ENCODE measurements at regions not wholly inside any gene's neighbourhood (a gene's known extent, or its start where the extent isn't known, plus 50 kb on each side); places are given as distances from the start of the nearest gene placed in this dataset.
A peak's percentile ranks its signal among the peaks of the same experiment; 100 is the strongest.

GRCh38 chr14:100955201-100955600, 51.7 kb upstream of the RTL1 start:
- peak; percentile 40 for DNase-seq (ENCODE audit: low read depth)
- no peak overlapping the region for H3K4me3 ChIP-seq (ENCODE audit: low read depth, low read length)
- TF ChIP-seq CTCF (IDR thresholded peaks at IDR 0.05; ENCODE audit: insufficient read depth, low read depth, low read length), result no peak

- no peak overlapping the region for H3K4me3 ChIP-seq (ENCODE audit: low read depth, low read length)
- TF ChIP-seq CTCF (IDR thresholded peaks at IDR 0.05; ENCODE audit: insufficient read depth, low read depth, low read length), result no peak
- DNase-seq (ENCODE audit: low read depth), result no peak
Measured at GRCh38 chr14:100962494-100962893, 59.0 kb upstream of the RTL1 start.

GRCh38 chr14:100965296-100965695, 61.8 kb upstream of the RTL1 start:
- TF ChIP-seq CTCF (IDR thresholded peaks at IDR 0.05; ENCODE audit: insufficient read depth, low read depth, low read length), result no peak
- no peak overlapping the region for H3K4me3 ChIP-seq (ENCODE audit: low read depth, low read length)
- no peak for DNase-seq (ENCODE audit: low read depth)

GRCh38 chr14:100967178-100967577, 63.7 kb upstream of the RTL1 start:
- H3K4me3 ChIP-seq (ENCODE audit: low read depth, low read length), result no peak overlapping the region
- no peak for TF ChIP-seq CTCF (IDR thresholded peaks at IDR 0.05; ENCODE audit: insufficient read depth, low read depth, low read length)
- no peak for DNase-seq (ENCODE audit: low read depth)

- no peak overlapping the region for H3K4me3 ChIP-seq (ENCODE audit: low read depth, low read length)
- no peak for DNase-seq (ENCODE audit: low read depth)
- TF ChIP-seq CTCF (IDR thresholded peaks at IDR 0.05; ENCODE audit: insufficient read depth, low read depth, low read length), result no peak
Measured at GRCh38 chr14:100967930-100968329, 64.4 kb upstream of the RTL1 start.

- no peak for DNase-seq (ENCODE audit: low read depth)
- TF ChIP-seq CTCF (IDR thresholded peaks at IDR 0.05; ENCODE audit: insufficient read depth, low read depth, low read length), result no peak
- H3K4me3 ChIP-seq (ENCODE audit: low read depth, low read length), result no peak overlapping the region
Measured at GRCh38 chr14:100972118-100972897, 68.8 kb upstream of the RTL1 start.

- no peak for TF ChIP-seq CTCF (IDR thresholded peaks at IDR 0.05; ENCODE audit: insufficient read depth, low read depth, low read length)
- H3K4me3 ChIP-seq (ENCODE audit: low read depth, low read length), result no peak overlapping the region
- no peak for DNase-seq (ENCODE audit: low read depth)
Measured at GRCh38 chr14:100975671-100976070, 72.1 kb upstream of the RTL1 start.
